IMR-90 (cell line): ENCODE measurements at regions not wholly inside any gene's neighbourhood (a gene's known extent, or its start where the extent isn't known, plus 50 kb on each side); places are given as distances from the start of the nearest gene placed in this dataset.

Experiments used
- ATAC-seq: fragments of 200-7000 bp; cut with Tn5 transposase; 2 replicates; pipeline ENCODE4 v1.9.1; 2020; ENCODE audit warnings: low read depth, mild to moderate bottlenecking, moderate library complexity
- BruUV-seq: library from RNA; stranded (reverse); fragments of 400-500 nt; replicated peaks from 2 replicates; lab custom pipeline; 2021; lab: Mats Ljungman, UMichigan
- CTCF ChIA-PET: fragments of 300-600 bp; formaldehyde crosslinking; extraction: SDS; loops from one replicate; lab custom pipeline; 2021; ENCODE audit warnings: antibody characterized with exemption; lab: Yijun Ruan, JAX
- POLR2A ChIA-PET: fragments of 300-600 bp; sonication (Branson Sonifier 250); formaldehyde crosslinking; loops from one replicate; lab custom pipeline; 2022; ENCODE audit warnings: antibody characterized with exemption; ENCODE audit not compliant: unreplicated experiment; lab: Charles Lee
- DNase-seq: peaks from one replicate; pipeline ENCODE4 v3.0.0; 2013
- H2AFZ ChIP-seq: replicated peaks from 2 replicates; pipeline ENCODE3; 2013; ENCODE audit warnings: low read length, mild to moderate bottlenecking; ENCODE audit not compliant: poor library complexity
- H2AK5ac ChIP-seq: 2 replicates; pipeline ENCODE4 v1.6.1; 2013; ENCODE audit warnings: low read depth, low read length, inconsistent platforms
- H2AK9ac ChIP-seq: replicated peaks from 2 replicates; pipeline ENCODE3; 2013; ENCODE audit warnings: mild to moderate bottlenecking, low read depth, low read length, moderate library complexity; ENCODE audit not compliant: poor library complexity
- H2BK120ac ChIP-seq: 2 replicates; pipeline ENCODE4 v1.6.1; 2013; ENCODE audit warnings: low read depth, low read length, inconsistent platforms
- H2BK15ac ChIP-seq: 3 replicates; pipeline ENCODE4 v1.6.1; 2013; ENCODE audit warnings: low read depth, low read length, inconsistent platforms
- H2BK20ac ChIP-seq: 2 replicates; pipeline ENCODE4 v1.6.1; 2013; ENCODE audit warnings: low read depth, mild to moderate bottlenecking, inconsistent platforms, low read length, moderate library complexity
- H2BK5ac ChIP-seq: 2 replicates; pipeline ENCODE4 v1.6.1; 2013; ENCODE audit warnings: mild to moderate bottlenecking, low read depth, low read length, inconsistent platforms; ENCODE audit not compliant: poor library complexity, severe bottlenecking
- H3K14ac ChIP-seq: replicated peaks from 2 replicates; pipeline ENCODE4 v1.6.1; 2013; ENCODE audit warnings: low read depth, low read length, inconsistent platforms
- H3K18ac ChIP-seq: 2 replicates; pipeline ENCODE4 v1.6.1; 2013; ENCODE audit warnings: low read depth, low read length, control low read depth
- H3K23ac ChIP-seq: 2 replicates; pipeline ENCODE4 v1.6.1; 2013; ENCODE audit warnings: low read depth, low read length, inconsistent platforms
- H3K27ac ChIP-seq: 2 replicates; pipeline ENCODE4 v1.5.1; 2013; ENCODE audit warnings: mild to moderate bottlenecking, control low read depth, low read length; ENCODE audit not compliant: insufficient read depth
- H3K27me3 ChIP-seq: 2 replicates; pipeline ENCODE4 v1.6.1; 2013; ENCODE audit warnings: low read length; ENCODE audit not compliant: control insufficient read depth, insufficient read depth
- H3K36me3 ChIP-seq: 2 replicates; pipeline ENCODE4 v1.6.1; 2013; ENCODE audit warnings: low read length, mixed read lengths; ENCODE audit not compliant: control insufficient read depth, insufficient read depth
- H3K4ac ChIP-seq: 2 replicates; pipeline ENCODE4 v1.6.1; 2013; ENCODE audit warnings: low read depth, low read length, inconsistent platforms
- H3K4me1 ChIP-seq: 2 replicates; pipeline ENCODE4 v1.6.1; 2013; ENCODE audit warnings: low read length, mixed read lengths; ENCODE audit not compliant: control insufficient read depth, insufficient read depth
- H3K4me2 ChIP-seq: 2 replicates; pipeline ENCODE4 v1.6.1; 2013; ENCODE audit warnings: low read depth, mild to moderate bottlenecking, control low read depth, low read length, moderate library complexity
- H3K4me3 ChIP-seq: 2 replicates; pipeline ENCODE4 v1.5.1; 2013; ENCODE audit warnings: low read depth, mild to moderate bottlenecking, control low read depth, low read length, moderate library complexity; ENCODE audit not compliant: insufficient read depth
- H3K56ac ChIP-seq: 2 replicates; pipeline ENCODE4 v1.6.1; 2013; ENCODE audit warnings: low read length, inconsistent platforms; ENCODE audit not compliant: insufficient read depth; ENCODE audit errors: extremely low read depth
- H3K79me1 ChIP-seq, 2 experiments: 2 replicates each; pipeline ENCODE4 v1.6.1; 2013; ENCODE audit warnings: low read length in 2 of 2, inconsistent platforms in 1 of 2, low read depth in 1 of 2
- H3K9ac ChIP-seq: 2 replicates; pipeline ENCODE4 v1.6.1; 2013; ENCODE audit warnings: low read depth, low read length, control low read depth
- H3K9me1 ChIP-seq: 2 replicates; pipeline ENCODE4 v1.6.1; 2013; ENCODE audit warnings: low read length, inconsistent platforms; ENCODE audit not compliant: insufficient read depth
- H3K9me3 ChIP-seq: 2 replicates; pipeline ENCODE4 v1.6.1; 2013; ENCODE audit warnings: low read length; ENCODE audit not compliant: control insufficient read depth, insufficient read depth
- H4K20me1 ChIP-seq: 2 replicates; pipeline ENCODE4 v1.6.1; 2013; ENCODE audit warnings: low read length, inconsistent platforms; ENCODE audit not compliant: insufficient read depth
- H4K5ac ChIP-seq: 2 replicates; pipeline ENCODE4 v1.6.1; 2013; ENCODE audit warnings: mild to moderate bottlenecking, low read depth, low read length, control low read depth
- H4K8ac ChIP-seq, 2 experiments: 2 replicates each; pipeline ENCODE4 v1.6.1; 2013; ENCODE audit warnings: low read depth in 2 of 2, low read length in 2 of 2, control low read depth in 1 of 2, inconsistent platforms in 1 of 2
- H4K91ac ChIP-seq: 2 replicates; pipeline ENCODE4 v1.6.1; 2013; ENCODE audit warnings: low read depth, low read length, inconsistent platforms; ENCODE audit not compliant: insufficient read depth
- BHLHE40 ChIP-seq: fragments of 150-350 bp; IDR thresholded peaks from 2 replicates; pipeline ENCODE4 v1.6.1; 2016; ENCODE audit warnings: mild to moderate bottlenecking, low read depth, low read length
- CEBPB ChIP-seq: IDR thresholded peaks from 2 replicates; pipeline ENCODE4 v1.6.1; 2012; ENCODE audit warnings: low read depth, low read length, improper control_type of control experiment
- FOS ChIP-seq: fragments of 150-350 bp; IDR thresholded peaks from 2 replicates; pipeline ENCODE4 v1.6.1; 2016; ENCODE audit warnings: low read depth, low read length
- MAFK ChIP-seq: IDR thresholded peaks from 2 replicates; pipeline ENCODE4 v1.6.1; 2012; ENCODE audit warnings: low read depth, low read length, improper control_type of control experiment
- MXI1 ChIP-seq: IDR thresholded peaks from 2 replicates; pipeline ENCODE4 v1.6.1; 2012; ENCODE audit warnings: low read depth, mild to moderate bottlenecking, low read length, moderate library complexity, borderline replicate concordance
- NFE2L2 ChIP-seq: fragments of 150-350 bp; IDR thresholded peaks from 2 replicates; pipeline ENCODE4 v1.6.1; 2016; ENCODE audit warnings: low read depth, mild to moderate bottlenecking, low read length
- POLR2A ChIP-seq: IDR thresholded peaks from 2 replicates; pipeline ENCODE4 v1.6.1; 2012; ENCODE audit warnings: mild to moderate bottlenecking, low read depth, low read length
- RAD21 ChIP-seq: IDR thresholded peaks from 2 replicates; pipeline ENCODE4 v1.6.1; 2012; ENCODE audit warnings: low read length, improper control_type of control experiment
- SMC3 ChIP-seq: fragments of 150-350 bp; IDR thresholded peaks from 2 replicates; pipeline ENCODE4 v1.6.1; 2016; ENCODE audit warnings: low read depth, mild to moderate bottlenecking, antibody characterized with exemption, low read length, moderate library complexity
- WGBS, 2 experiments: methylation state at CpG; one replicate each; pipeline versions ENCODE4 v1.1.5 to v1.1.7; 2013; ENCODE audit warnings: missing lambda C conversion rate in 2 of 2; ENCODE audit not compliant: insufficient read length in 1 of 2; ENCODE audit errors: extremely low coverage in 2 of 2; 5-methylcytosine and 5-hydroxymethylcytosine counted together
- dilution Hi-C: fragments of 300-500 bp; cut with HindIII; formaldehyde crosslinking; loops from one replicate; pipeline ENCODE4 v1.14.3; 2018; ENCODE audit warnings: low sequenced_read_pairs; ENCODE audit not compliant: unreplicated experiment
- in situ Hi-C: fragments of 300-500 bp; cut with MboI; formaldehyde crosslinking; loops from 3 replicates; pipeline ENCODE4 v1.14.3; 2019; ENCODE audit warnings: low sequenced_read_pairs, inconsistent platforms, mixed read lengths
- intact Hi-C: fragments of 100-400 bp; cut with micrococcal nuclease; formaldehyde crosslinking; loops from 2 replicates; pipeline ENCODE4 v1.10.0; 2022
- TF ChIP-seq, protein P1 (sequence below): fragments of 150-350 bp; IDR thresholded peaks from 2 replicates; pipeline ENCODE4 v1.6.1; 2017; ENCODE audit warnings: mild to moderate bottlenecking, antibody characterized with exemption, low read length, low read depth
- TF ChIP-seq, protein P2 (sequence below): conservative IDR thresholded peaks from 2 replicates; pipeline ENCODE4 v1.5.1; 2012; ENCODE audit warnings: mild to moderate bottlenecking, low read depth, low read length, improper control_type of control experiment

DNA sequence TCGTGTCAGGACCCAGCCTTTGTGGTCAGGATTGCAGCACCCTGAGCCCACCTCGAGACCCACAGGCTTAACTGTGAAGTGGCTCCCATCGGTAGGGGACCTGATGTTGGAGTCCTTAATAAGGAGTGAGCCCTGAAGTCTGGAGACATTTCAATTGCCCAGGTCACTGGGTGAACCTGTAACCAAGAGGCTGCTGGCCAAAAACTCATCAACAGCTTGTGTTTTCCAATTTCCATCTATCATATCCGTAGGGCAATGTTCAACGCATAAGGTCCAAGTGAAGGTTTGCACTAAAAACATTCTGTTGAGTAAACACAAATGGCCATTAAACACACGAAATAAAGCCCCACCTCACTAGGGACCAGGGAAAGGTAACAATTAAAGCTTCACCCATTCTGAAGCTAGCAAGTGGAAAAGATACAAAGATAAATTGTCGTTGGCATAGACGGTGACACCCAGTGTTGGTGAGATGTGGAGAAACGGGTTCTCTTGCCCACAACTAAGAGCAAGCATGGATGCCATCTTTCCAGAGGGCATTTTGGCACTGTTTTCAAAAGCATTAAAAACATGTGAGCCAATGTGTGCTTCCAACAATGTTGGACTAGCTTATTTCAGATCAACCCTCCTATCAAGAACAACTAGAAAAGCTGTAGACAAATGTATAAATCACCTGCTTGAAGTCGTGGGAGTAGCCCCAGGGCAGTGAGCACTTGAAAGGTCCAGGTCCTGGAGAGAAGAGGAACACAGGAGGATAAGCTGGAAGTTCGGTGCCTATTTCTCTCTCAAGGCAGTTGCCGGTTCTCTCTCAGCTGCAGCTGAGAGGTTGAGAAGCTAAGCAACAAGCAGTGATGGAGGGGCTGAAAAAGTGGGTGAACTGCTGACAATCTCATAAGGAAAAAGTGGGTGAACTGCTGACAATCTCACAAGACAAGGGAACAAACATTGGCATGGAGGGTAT is 56.3 kb upstream of the PCSK6 start:
- H4K5ac ChIP-seq = no peak overlapping the region
- H2BK5ac ChIP-seq = no peak overlapping the region
- H3K27me3 ChIP-seq = peaks cover 22% of the 10 kb centered on the region
- H3K79me1 ChIP-seq = no peaks in the 10 kb centered on the region
- no peak overlapping the region for H2AK9ac ChIP-seq
- H4K8ac ChIP-seq = no peak overlapping the region
- no peaks in the 10 kb centered on the region for H3K9me3 ChIP-seq
- in situ Hi-C loops = no loop called here
- no peak overlapping the region for H3K56ac ChIP-seq
- no peak overlapping the region for H3K14ac ChIP-seq
- H2AK5ac ChIP-seq = no peak overlapping the region
- WGBS, 2 experiments = 60% methylated on average over 4 of the region's 12 CpGs; no CpG with 5 or more reads in 1 of the 2 experiments
- no peak for TF ChIP-seq POLR2A
- TF ChIP-seq RAD21 = no peak
- no peak for TF ChIP-seq NFE2L2
- TF ChIP-seq SMC3 = no peak
- no peak for TF ChIP-seq MXI1
- no peak for TF ChIP-seq MAFK
- TF ChIP-seq FOS = no peak
- TF ChIP-seq, protein P1, sequence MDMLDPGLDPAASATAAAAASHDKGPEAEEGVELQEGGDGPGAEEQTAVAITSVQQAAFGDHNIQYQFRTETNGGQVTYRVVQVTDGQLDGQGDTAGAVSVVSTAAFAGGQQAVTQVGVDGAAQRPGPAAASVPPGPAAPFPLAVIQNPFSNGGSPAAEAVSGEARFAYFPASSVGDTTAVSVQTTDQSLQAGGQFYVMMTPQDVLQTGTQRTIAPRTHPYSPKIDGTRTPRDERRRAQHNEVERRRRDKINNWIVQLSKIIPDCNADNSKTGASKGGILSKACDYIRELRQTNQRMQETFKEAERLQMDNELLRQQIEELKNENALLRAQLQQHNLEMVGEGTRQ = no peak
- TF ChIP-seq, protein P2, sequence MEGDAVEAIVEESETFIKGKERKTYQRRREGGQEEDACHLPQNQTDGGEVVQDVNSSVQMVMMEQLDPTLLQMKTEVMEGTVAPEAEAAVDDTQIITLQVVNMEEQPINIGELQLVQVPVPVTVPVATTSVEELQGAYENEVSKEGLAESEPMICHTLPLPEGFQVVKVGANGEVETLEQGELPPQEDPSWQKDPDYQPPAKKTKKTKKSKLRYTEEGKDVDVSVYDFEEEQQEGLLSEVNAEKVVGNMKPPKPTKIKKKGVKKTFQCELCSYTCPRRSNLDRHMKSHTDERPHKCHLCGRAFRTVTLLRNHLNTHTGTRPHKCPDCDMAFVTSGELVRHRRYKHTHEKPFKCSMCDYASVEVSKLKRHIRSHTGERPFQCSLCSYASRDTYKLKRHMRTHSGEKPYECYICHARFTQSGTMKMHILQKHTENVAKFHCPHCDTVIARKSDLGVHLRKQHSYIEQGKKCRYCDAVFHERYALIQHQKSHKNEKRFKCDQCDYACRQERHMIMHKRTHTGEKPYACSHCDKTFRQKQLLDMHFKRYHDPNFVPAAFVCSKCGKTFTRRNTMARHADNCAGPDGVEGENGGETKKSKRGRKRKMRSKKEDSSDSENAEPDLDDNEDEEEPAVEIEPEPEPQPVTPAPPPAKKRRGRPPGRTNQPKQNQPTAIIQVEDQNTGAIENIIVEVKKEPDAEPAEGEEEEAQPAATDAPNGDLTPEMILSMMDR = no peak
- no peak for TF ChIP-seq CEBPB
- no peak for TF ChIP-seq BHLHE40
- H3K4me3 ChIP-seq = no peak overlapping the region
- H4K91ac ChIP-seq = no peak overlapping the region
- no peak overlapping the region for H2AFZ ChIP-seq
- DNase-seq = no peak
- ATAC-seq = no peak
- H3K18ac ChIP-seq = no peak overlapping the region
- H2BK20ac ChIP-seq = no peak overlapping the region
- H2BK120ac ChIP-seq = no peak overlapping the region
- no peaks in the 10 kb centered on the region for H3K9me1 ChIP-seq
- H3K36me3 ChIP-seq = no peaks in the 10 kb centered on the region
- no peak overlapping the region for H3K4ac ChIP-seq
- H2BK15ac ChIP-seq = no peak overlapping the region
- ChIA-PET CTCF (no interaction called here), POLR2A (no interaction called here)
- no peaks in the 10 kb centered on the region for H3K4me1 ChIP-seq
- intact Hi-C loops = no loop called here
- dilution Hi-C loops = no loop called here
- BruUV-seq = no TSS peak
- no peak overlapping the region for H3K4me2 ChIP-seq
- no peaks in the 10 kb centered on the region for H4K20me1 ChIP-seq
- H3K23ac ChIP-seq = no peak overlapping the region
- H3K27ac ChIP-seq = no peak overlapping the region
- no peak overlapping the region for H3K9ac ChIP-seq
